GM23248 (cell line): ENCODE measurements at regions not wholly inside any gene's neighbourhood (a gene's known extent, or its start where the extent isn't known, plus 50 kb on each side); places are given as distances from the start of the nearest gene placed in this dataset.

Experiments
- EZH2 ChIP-seq: fragments of 200-600 bp; sonication (generic); IDR thresholded peaks from 2 replicates; pipeline ENCODE4 v1.6.1; 2018; ENCODE audit warnings: antibody characterized with exemption, mild to moderate bottlenecking; ENCODE audit not compliant: insufficient read depth, poor library complexity, severe bottlenecking
- EZH2phosphoT487 ChIP-seq: fragments of 200-600 bp; sonication (generic); IDR thresholded peaks from 2 replicates; pipeline ENCODE4 v1.6.1; 2018; ENCODE audit warnings: antibody characterized with exemption, moderate library complexity, mild to moderate bottlenecking, low read depth; ENCODE audit not compliant: insufficient read depth

- TF ChIP-seq EZH2: no peak
- no peak for TF ChIP-seq EZH2phosphoT487
These were observed 82.2 kb upstream of the TES start for GRCh38 chr7:116128139-116128538.
